Muscle layer of colon (tissue), 2 donors: ENCODE measurements at regions not wholly inside any gene's neighbourhood (a gene's known extent, or its start where the extent isn't known, plus 50 kb on each side); places are given as distances from the start of the nearest gene placed in this dataset.

Experiments
- H3K27ac ChIP-seq: one replicate; pipeline ENCODE4 v1.7.0; 2013; ENCODE audit warnings: low read depth, mild to moderate bottlenecking, low read length, moderate library complexity
- H3K27me3 ChIP-seq, 2 donors: one replicate each; pipeline ENCODE4 v1.7.0; 2013; ENCODE audit warnings: low read length in 2 of 2, mild to moderate bottlenecking in 2 of 2; ENCODE audit not compliant: insufficient read depth in 2 of 2, control insufficient read depth in 1 of 2
- H3K36me3 ChIP-seq: one replicate; pipeline ENCODE4 v1.7.0; 2013; ENCODE audit warnings: mild to moderate bottlenecking, low read length; ENCODE audit not compliant: insufficient read depth
- H3K4me1 ChIP-seq: one replicate; pipeline ENCODE4 v1.7.0; 2013; ENCODE audit warnings: mild to moderate bottlenecking, low read length; ENCODE audit not compliant: insufficient read depth
- H3K4me3 ChIP-seq, 2 donors: one replicate each; pipeline ENCODE4 v1.7.0; 2013; ENCODE audit warnings: low read length in 2 of 2, low read depth in 1 of 2, mild to moderate bottlenecking in 1 of 2, moderate library complexity in 1 of 2
- H3K9ac ChIP-seq: one replicate; pipeline ENCODE4 v1.7.0; 2013; ENCODE audit warnings: low read length
- H3K9me3 ChIP-seq: one replicate; pipeline ENCODE4 v1.7.0; 2013; ENCODE audit warnings: mild to moderate bottlenecking, low read length
- donor health status: abdominal sarcoma.
- donor health status: Adenocarcinoma of cecum.

DNA sequence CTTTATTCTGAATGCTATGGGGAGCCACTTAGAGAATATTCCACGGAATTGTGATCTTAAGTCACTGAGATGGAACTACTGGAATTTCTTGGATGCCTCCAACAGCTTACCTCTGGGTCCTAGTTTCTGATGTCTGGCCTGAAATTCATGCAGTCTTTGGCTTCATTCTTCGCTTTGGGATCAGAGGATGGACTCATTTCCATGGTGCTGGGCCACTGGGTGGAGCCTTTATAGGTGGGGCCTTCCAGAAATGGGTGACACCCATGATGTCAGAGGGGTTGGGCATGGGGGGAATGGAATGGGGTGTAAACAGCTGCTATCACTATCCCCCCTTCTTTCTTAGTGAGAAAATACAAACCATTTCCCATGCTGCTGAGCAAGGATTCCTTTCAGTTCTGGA is 73.7 kb upstream of the FGGY start:
- Histone ChIP-seq H3K4me3 (no peak overlapping the region), H3K4me1 (peaks cover 3% of the 10 kb centered on the region), H3K9ac (no peak overlapping the region), H3K36me3 (no peaks in the 10 kb centered on the region), H3K9me3 (no peaks in the 10 kb centered on the region), H3K27me3 (no peaks in the 10 kb centered on the region), H3K27ac (no peak overlapping the region)

- Histone ChIP-seq H3K27me3 (no peaks in the 10 kb centered on the region), H3K4me3 (no peak overlapping the region), H3K9me3 (no peaks in the 10 kb centered on the region), H3K36me3 (no peaks in the 10 kb centered on the region), H3K9ac (no peak overlapping the region), H3K4me1 (no peaks in the 10 kb centered on the region), H3K27ac (no peak overlapping the region)
Observed at GRCh38 chr1:59223989-59224634, 72.8 kb upstream of the FGGY start.

DNA sequence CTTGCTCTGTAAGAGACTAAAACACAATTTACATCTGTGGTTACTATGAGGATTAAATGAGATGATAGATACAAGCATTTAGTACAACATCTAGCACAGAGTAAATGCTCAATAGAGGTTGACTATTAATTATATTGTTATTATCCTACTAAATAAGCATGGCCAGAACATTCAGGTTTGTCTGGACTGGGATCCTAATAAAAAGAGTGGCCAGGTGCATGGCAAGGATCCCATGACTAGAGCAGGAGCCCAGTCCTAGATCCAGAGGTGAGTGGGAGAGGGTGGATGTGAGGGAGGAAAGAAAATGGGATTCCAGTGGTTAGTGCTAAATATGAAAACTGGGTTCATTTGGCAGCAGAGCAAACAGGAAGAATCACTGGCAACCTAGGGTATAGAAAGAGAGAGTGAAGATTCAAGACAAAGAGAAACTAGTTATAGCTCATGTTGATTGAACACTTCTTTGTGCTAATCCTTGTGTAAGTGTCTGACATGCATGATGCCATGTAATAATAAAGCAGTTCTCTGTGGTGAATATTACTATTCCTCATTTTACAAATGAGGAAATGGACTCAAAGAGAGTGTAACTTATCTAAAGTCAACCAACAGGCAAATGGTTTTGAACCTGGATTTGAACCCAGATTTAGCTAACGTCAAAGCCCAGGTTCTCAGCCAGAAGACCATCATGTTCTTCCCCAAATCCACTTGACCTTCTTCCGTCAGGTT is 71.1 kb upstream of the FGGY start:
- Histone ChIP-seq H3K9ac (no peak overlapping the region), H3K9me3 (no peaks in the 10 kb centered on the region), H3K27me3 (no peaks in the 10 kb centered on the region), H3K36me3 (no peaks in the 10 kb centered on the region), H3K27ac (no peak overlapping the region), H3K4me3 (no peak overlapping the region), H3K4me1 (no peaks in the 10 kb centered on the region)

DNA sequence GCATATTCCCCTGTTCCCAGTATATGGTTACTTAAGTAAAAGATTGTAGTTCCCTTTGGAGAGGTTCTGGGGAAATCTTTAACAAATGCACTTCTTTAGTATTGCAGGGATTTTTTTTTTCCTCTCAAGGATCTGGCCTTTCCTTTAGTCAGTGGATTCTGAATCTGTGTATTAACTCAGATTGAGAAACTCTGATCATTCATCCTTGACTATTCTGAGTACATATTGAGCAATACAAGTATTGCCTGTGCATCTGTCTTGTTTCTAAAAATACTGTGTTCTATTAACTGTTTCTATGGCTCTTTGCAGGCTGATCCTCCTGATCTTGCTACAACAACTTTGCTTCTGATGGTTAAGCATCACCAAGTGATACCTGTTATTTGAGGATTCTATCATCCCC is 67.8 kb upstream of the FGGY start:
- Histone ChIP-seq H3K27ac (no peak overlapping the region), H3K4me3 (no peak overlapping the region), H3K4me1 (no peaks in the 10 kb centered on the region), H3K36me3 (no peaks in the 10 kb centered on the region), H3K9ac (no peak overlapping the region), H3K9me3 (no peaks in the 10 kb centered on the region), H3K27me3 (no peaks in the 10 kb centered on the region)

GRCh38 chr1:59230622-59231021 is 66.3 kb upstream of the FGGY start:
- Histone ChIP-seq H3K4me3 (no peak overlapping the region), H3K27ac (no peak overlapping the region), H3K9ac (no peak overlapping the region), H3K27me3 (no peaks in the 10 kb centered on the region), H3K9me3 (no peaks in the 10 kb centered on the region), H3K4me1 (no peaks in the 10 kb centered on the region), H3K36me3 (no peaks in the 10 kb centered on the region)

DNA sequence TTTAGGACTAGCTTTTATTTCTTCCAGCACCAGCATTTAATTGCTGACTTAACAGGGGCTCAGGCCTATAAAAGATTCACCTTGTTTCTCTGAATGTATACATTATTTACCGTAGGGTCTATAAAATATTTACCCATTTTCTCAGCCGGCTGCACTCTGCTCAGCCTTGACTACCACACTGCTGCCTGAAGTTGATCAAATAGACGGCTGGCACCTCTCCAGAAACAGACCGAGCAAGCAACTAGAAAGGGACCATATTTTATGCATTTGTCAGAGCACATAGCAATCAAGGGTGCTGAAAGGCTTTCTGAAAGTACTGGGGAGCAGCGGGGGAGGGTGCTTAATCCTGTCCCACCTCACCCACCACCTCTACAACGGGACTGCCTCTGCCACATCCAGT is 64.7 kb upstream of the FGGY start:
- no peak overlapping the region for H3K4me3 ChIP-seq
- H3K4me1 ChIP-seq, result no peaks in the 10 kb centered on the region
- no peaks in the 10 kb centered on the region for H3K27me3 ChIP-seq
- H3K27ac ChIP-seq, result no peak overlapping the region
- no peaks in the 10 kb centered on the region for H3K9me3 ChIP-seq
- H3K9ac ChIP-seq, result no peak overlapping the region
- H3K36me3 ChIP-seq, result no peaks in the 10 kb centered on the region

- Histone ChIP-seq H3K27me3 (no peaks in the 10 kb centered on the region), H3K27ac (no peak overlapping the region), H3K9me3 (no peaks in the 10 kb centered on the region), H3K4me1 (no peaks in the 10 kb centered on the region), H3K9ac (no peak overlapping the region), H3K4me3 (no peak overlapping the region), H3K36me3 (no peaks in the 10 kb centered on the region)
Observed at GRCh38 chr1:59233444-59233843, 63.5 kb upstream of the FGGY start.

DNA sequence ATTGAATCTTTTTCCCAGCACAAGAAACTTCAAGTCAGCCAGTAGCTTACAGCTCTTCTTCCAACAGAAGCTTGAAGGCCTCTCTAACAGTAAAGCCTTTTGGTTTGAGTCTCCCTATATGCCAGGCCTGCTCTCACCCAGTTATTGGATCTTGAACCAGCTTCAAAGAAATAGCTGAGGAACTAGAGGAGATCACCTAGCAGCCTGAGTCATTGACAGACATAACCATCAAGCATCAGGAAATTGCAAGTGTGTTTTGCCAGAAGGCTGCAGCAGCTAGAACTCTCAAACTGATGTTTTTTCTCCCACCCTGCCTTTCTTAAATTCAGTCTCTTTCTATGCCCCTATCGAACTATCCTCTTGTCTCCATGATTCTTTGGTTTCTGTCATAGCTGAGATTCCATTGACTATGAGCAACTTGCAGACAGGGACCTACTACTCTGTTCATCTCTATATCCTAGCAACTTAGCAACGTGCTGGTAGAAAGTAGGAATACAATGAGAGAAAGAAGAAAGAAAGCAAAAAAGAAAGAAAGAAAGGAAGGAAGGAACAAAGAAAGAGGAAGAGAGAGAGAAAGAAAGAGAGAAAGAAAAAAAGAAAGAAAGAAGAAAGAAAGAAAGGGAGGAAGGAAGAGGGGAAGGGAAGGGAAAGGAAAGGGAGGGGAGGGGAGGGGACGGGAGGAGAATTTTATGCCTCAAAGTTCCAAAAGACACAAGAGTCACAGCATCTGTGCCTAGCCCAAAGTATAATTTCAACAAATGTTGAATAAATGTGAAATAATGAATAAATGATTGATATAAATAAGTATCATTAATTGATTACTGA is 60.0 kb upstream of the FGGY start:
- H3K9ac ChIP-seq, result no peak overlapping the region
- H3K9me3 ChIP-seq, result no peaks in the 10 kb centered on the region
- H3K4me3 ChIP-seq, result no peak overlapping the region
- H3K27ac ChIP-seq, result no peak overlapping the region
- H3K27me3 ChIP-seq, result no peaks in the 10 kb centered on the region
- no peaks in the 10 kb centered on the region for H3K36me3 ChIP-seq
- H3K4me1 ChIP-seq, result no peaks in the 10 kb centered on the region

- H3K9ac ChIP-seq, result no peak overlapping the region
- H3K9me3 ChIP-seq, result no peaks in the 10 kb centered on the region
- H3K4me1 ChIP-seq, result peaks cover 5% of the 10 kb centered on the region
- H3K4me3 ChIP-seq, result no peak overlapping the region
- no peaks in the 10 kb centered on the region for H3K27me3 ChIP-seq
- H3K27ac ChIP-seq, result no peak overlapping the region
- no peaks in the 10 kb centered on the region for H3K36me3 ChIP-seq
Observed at GRCh38 chr1:59237900-59238299, 59.0 kb upstream of the FGGY start.

DNA sequence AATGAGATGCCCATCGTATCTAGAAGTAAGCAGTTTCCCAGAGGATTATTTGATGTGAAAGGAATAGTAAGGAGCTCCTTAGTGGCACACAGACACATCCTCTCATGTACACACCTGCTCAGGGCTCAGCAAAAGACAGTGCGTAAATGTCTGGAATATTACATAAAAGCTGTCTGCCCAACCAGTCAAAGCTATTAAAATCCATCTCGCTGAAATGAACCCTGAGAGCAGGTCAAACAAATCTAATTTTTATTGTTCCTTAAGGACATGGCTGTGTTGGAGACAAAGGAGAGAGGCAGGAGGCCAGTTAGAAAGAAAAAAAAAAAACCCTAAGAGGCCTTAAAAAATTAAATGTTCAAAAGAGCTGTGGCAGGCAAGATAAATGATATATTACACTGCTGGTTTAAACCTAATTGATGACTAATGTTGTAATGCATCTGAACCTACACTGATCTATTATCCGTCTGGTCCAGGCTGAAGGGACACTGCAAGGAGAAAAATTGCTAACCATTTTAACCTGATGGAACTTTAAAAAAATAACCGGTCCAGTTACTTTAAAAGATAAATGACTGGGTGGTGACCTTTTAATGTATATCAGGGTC is 58.5 kb upstream of the FGGY start:
- no peak overlapping the region for H3K27ac ChIP-seq
- no peaks in the 10 kb centered on the region for H3K9me3 ChIP-seq
- no peak overlapping the region for H3K9ac ChIP-seq
- peaks cover 5% of the 10 kb centered on the region for H3K4me1 ChIP-seq
- H3K36me3 ChIP-seq, result no peaks in the 10 kb centered on the region
- H3K27me3 ChIP-seq, result no peaks in the 10 kb centered on the region
- H3K4me3 ChIP-seq, result no peak overlapping the region

- H3K9me3 ChIP-seq, result no peaks in the 10 kb centered on the region
- no peaks in the 10 kb centered on the region for H3K27me3 ChIP-seq
- H3K36me3 ChIP-seq, result no peaks in the 10 kb centered on the region
- H3K27ac ChIP-seq, result no peak overlapping the region
- peaks cover 5% of the 10 kb centered on the region for H3K4me1 ChIP-seq
- H3K4me3 ChIP-seq, result no peak overlapping the region
- H3K9ac ChIP-seq, result no peak overlapping the region
Observed at GRCh38 chr1:59238993-59239392, 57.9 kb upstream of the FGGY start.
